Tibial artery (tissue), 4 donors: ENCODE measurements at regions not wholly inside any gene's neighbourhood (a gene's known extent, or its start where the extent isn't known, plus 50 kb on each side); places are given as distances from the start of the nearest gene placed in this dataset.
A peak's percentile ranks its signal among the peaks of the same experiment; 100 is the strongest.

Experiments used
- DNase-seq, 2 donors: peaks; one replicate each; pipeline ENCODE4 v3.0.0-alpha.2; 2019
- H3K27ac ChIP-seq, 2 donors: fragments of 200-600 bp; sonication (generic) in 1 of 2; 1 replicate in 1 of 2; 2 replicates in 1 of 2; pipeline ENCODE4 v1.5.1; 2018 to 2019; ENCODE audit warnings: mild to moderate bottlenecking in 1 of 2
- H3K27me3 ChIP-seq, 2 donors: fragments of 200-600 bp; sonication (generic) in 1 of 2; one replicate each; pipeline versions ENCODE4 v1.5.1 to v1.6.0; 2016 to 2019
- H3K36me3 ChIP-seq, 3 donors: fragments of 200-600 bp; sonication (generic) in 2 of 3; one replicate each; pipeline ENCODE4 v1.5.1; 2016 to 2019; ENCODE audit warnings: mild to moderate bottlenecking in 2 of 3
- H3K4me1 ChIP-seq, 4 donors: fragments of 200-600 bp; sonication (generic) in 2 of 4; 1 replicate in 3 of 4; 2 replicates in 1 of 4; pipeline ENCODE4 v1.5.1; 2016 to 2019
- H3K4me3 ChIP-seq, 2 donors: fragments of 200-600 bp; sonication (generic) in 1 of 2; 1 replicate in 1 of 2; 2 replicates in 1 of 2; pipeline ENCODE4 v1.5.1; 2018 to 2019; ENCODE audit warnings: mild to moderate bottlenecking in 2 of 2
- H3K9me3 ChIP-seq, 3 donors: fragments of 200-600 bp; sonication (generic) in 1 of 3; one replicate each; pipeline ENCODE4 v1.5.1; 2016 to 2019
- CTCF ChIP-seq, 2 experiments: fragments of 200-600 bp in 1 of 2; fragments of 450-650 bp in 1 of 2; IDR thresholded peaks; one replicate each; pipeline ENCODE4 v1.5.1; 2017 to 2019; ENCODE audit warnings: antibody characterized with exemption in 2 of 2, mild to moderate bottlenecking in 1 of 2, moderate library complexity in 1 of 2
- intact Hi-C: fragments of 100-400 bp; cut with DNase I; formaldehyde crosslinking; loops from one replicate; pipeline ENCODE4 v1.15.0; 2023; ENCODE audit warnings: low total_unique reads

GRCh38 chr2:19785447-19785846 lies 116.3 kb downstream of the TTC32 start:
- H3K9me3 ChIP-seq = no peaks in the 10 kb centered on the region
- peaks cover 0 to 19% (median 9%) of the 10 kb centered on the region in 4 donors for H3K4me1 ChIP-seq
- H3K27ac ChIP-seq = peak overlapping the region in 1 of 2 donors; percentile 52
- intact Hi-C loops = no loop called here
- no peaks in the 10 kb centered on the region for H3K36me3 ChIP-seq
- DNase-seq = no peak
- H3K27me3 ChIP-seq = no peaks in the 10 kb centered on the region
- TF ChIP-seq CTCF (IDR thresholded peaks at IDR 0.05) = no peak
- no peak overlapping the region for H3K4me3 ChIP-seq

GRCh38 chr2:19784456-19784855 lies 117.3 kb downstream of the TTC32 start:
- DNase-seq = no peak

GRCh38 chr2:19783935-19784334 lies 117.8 kb downstream of the TTC32 start:
- Histone ChIP-seq H3K4me3 (no peak overlapping the region), H3K4me1 (peaks cover 0 to 19% (median 9%) of the 10 kb centered on the region in 4 donors), H3K27ac (no peak overlapping the region), H3K36me3 (no peaks in the 10 kb centered on the region), H3K9me3 (no peaks in the 10 kb centered on the region), H3K27me3 (no peaks in the 10 kb centered on the region)
- intact Hi-C loops = no loop called here
- no peak for TF ChIP-seq CTCF (IDR thresholded peaks at IDR 0.05)
- DNase-seq = no peak

More at GRCh38 chr2:19784456-19784855, 117.3 kb downstream of the TTC32 start:
- peaks cover 0 to 19% (median 9%) of the 10 kb centered on the region in 4 donors for H3K4me1 ChIP-seq
- intact Hi-C loops = no loop called here
- no peaks in the 10 kb centered on the region for H3K36me3 ChIP-seq
- H3K9me3 ChIP-seq = no peaks in the 10 kb centered on the region
- no peak for TF ChIP-seq CTCF (IDR thresholded peaks at IDR 0.05)
- H3K27ac ChIP-seq = no peak overlapping the region
- no peak overlapping the region for H3K4me3 ChIP-seq
- H3K27me3 ChIP-seq = no peaks in the 10 kb centered on the region

GRCh38 chr2:19776941-19777514 lies 124.8 kb downstream of the TTC32 start:
- Histone ChIP-seq H3K27ac (no peak overlapping the region), H3K4me1 (peaks cover 0 to 32% (median 11%) of the 10 kb centered on the region in 4 donors), H3K27me3 (no peaks in the 10 kb centered on the region), H3K9me3 (no peaks in the 10 kb centered on the region), H3K36me3 (no peaks in the 10 kb centered on the region), H3K4me3 (no peak overlapping the region)
- TF ChIP-seq CTCF (IDR thresholded peaks at IDR 0.05) = no peak
- no peak for DNase-seq
- intact Hi-C loops = no loop called here

GRCh38 chr2:19775838-19776237 lies 125.9 kb downstream of the TTC32 start:
- H3K4me3 ChIP-seq = no peak overlapping the region
- TF ChIP-seq CTCF (IDR thresholded peaks at IDR 0.05) = no peak
- no peak for DNase-seq
- no peaks in the 10 kb centered on the region for H3K36me3 ChIP-seq
- intact Hi-C loops = no loop called here
- H3K9me3 ChIP-seq = no peaks in the 10 kb centered on the region
- peak overlapping the region in 1 of 2 donors; percentile 32 for H3K27ac ChIP-seq
- peaks cover 0 to 32% (median 11%) of the 10 kb centered on the region in 4 donors for H3K4me1 ChIP-seq
- no peaks in the 10 kb centered on the region for H3K27me3 ChIP-seq

GRCh38 chr2:19775315-19775714 lies 126.5 kb downstream of the TTC32 start:
- H3K27ac ChIP-seq = peak overlapping the region in 1 of 2 donors; percentile 32
- no peaks in the 10 kb centered on the region for H3K9me3 ChIP-seq
- no peak overlapping the region for H3K4me3 ChIP-seq
- peaks cover 0 to 32% (median 11%) of the 10 kb centered on the region in 4 donors for H3K4me1 ChIP-seq
- no peak for TF ChIP-seq CTCF (IDR thresholded peaks at IDR 0.05)
- no peak for DNase-seq
- no peaks in the 10 kb centered on the region for H3K27me3 ChIP-seq
- no peaks in the 10 kb centered on the region for H3K36me3 ChIP-seq
- intact Hi-C loops = no loop called here
